ENCODE measurements at regions not wholly inside any gene's neighbourhood (a gene's known extent, or its start where the extent isn't known, plus 50 kb on each side); places are given as distances from the start of the nearest gene placed in this dataset.

GRCh38 chr4:187109636-187110035 lies 386.0 kb upstream of the FAT1 start:
- DNase-seq (no peak), ATAC-seq (no peak)
- no peaks in the 10 kb centered on the region for H3K9me3 ChIP-seq
- intact Hi-C loops (cut with DNase I, micrococcal nuclease) = no loop called here
- no peak overlapping the region for H3K4me3 ChIP-seq
- no peaks in the 10 kb centered on the region for H3K36me3 ChIP-seq (ENCODE audit: low read depth)
- H3K4me1 ChIP-seq (ENCODE audit: low read depth) = no peaks in the 10 kb centered on the region
- TF ChIP-seq CTCF (IDR thresholded peaks at IDR 0.05) = no peak

- no peak for TF ChIP-seq CTCF (IDR thresholded peaks at IDR 0.05)
- H3K36me3 ChIP-seq (ENCODE audit: low read depth) = no peaks in the 10 kb centered on the region
- no peak overlapping the region for H3K4me3 ChIP-seq
- ATAC-seq (no peak), DNase-seq (no peak)
- intact Hi-C loops (cut with DNase I, micrococcal nuclease) = no loop called here
- no peaks in the 10 kb centered on the region for H3K9me3 ChIP-seq
- H3K4me1 ChIP-seq (ENCODE audit: low read depth) = no peaks in the 10 kb centered on the region
Observed at GRCh38 chr4:187118166-187118565, 394.5 kb upstream of the FAT1 start.

DNA sequence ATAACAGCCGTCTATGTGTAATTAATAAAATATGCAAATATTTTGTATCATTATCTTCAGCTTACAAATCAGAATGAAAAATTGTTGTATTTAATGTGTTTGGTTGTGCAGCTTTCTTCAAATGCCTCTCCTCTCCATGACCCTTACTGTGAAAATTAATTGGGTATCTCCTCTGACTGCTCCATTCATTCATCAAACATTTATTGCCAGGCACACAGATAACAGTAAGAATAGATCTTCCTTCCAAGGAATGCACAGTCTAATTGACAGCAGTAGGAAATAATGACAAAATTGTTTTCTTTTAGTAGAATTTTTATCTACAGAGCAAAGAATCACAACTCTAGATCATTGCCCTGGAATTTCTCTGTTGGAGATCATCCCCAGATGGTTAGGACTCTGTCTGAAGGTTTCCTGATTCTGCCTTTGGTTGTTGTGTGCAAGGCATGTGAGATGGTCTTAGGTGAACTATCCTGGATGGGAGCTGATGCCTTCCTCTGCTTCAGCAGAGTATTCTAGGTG lies 395.0 kb upstream of the FAT1 start:
- ATAC-seq (no peak), DNase-seq (no peak)
- no peaks in the 10 kb centered on the region for H3K9me3 ChIP-seq
- no peaks in the 10 kb centered on the region for H3K4me1 ChIP-seq (ENCODE audit: low read depth)
- no peaks in the 10 kb centered on the region for H3K36me3 ChIP-seq (ENCODE audit: low read depth)
- intact Hi-C loops (cut with DNase I, micrococcal nuclease) = no loop called here
- H3K4me3 ChIP-seq = no peak overlapping the region
- no peak for TF ChIP-seq CTCF (IDR thresholded peaks at IDR 0.05)

- intact Hi-C loops (cut with DNase I, micrococcal nuclease) = no loop called here
- no peak for TF ChIP-seq CTCF (IDR thresholded peaks at IDR 0.05)
- no peak overlapping the region for H3K4me3 ChIP-seq
- no peaks in the 10 kb centered on the region for H3K4me1 ChIP-seq (ENCODE audit: low read depth)
- H3K36me3 ChIP-seq (ENCODE audit: low read depth) = no peaks in the 10 kb centered on the region
- DNase-seq = no peak
- H3K9me3 ChIP-seq = no peaks in the 10 kb centered on the region
- no peak for ATAC-seq
Observed at GRCh38 chr4:187124331-187124730, 400.7 kb upstream of the FAT1 start.

- ATAC-seq (no peak), DNase-seq (no peak)
- intact Hi-C loops (cut with DNase I, micrococcal nuclease) = no loop called here
- no peak overlapping the region for H3K4me3 ChIP-seq
- H3K4me1 ChIP-seq (ENCODE audit: low read depth) = no peaks in the 10 kb centered on the region
- H3K9me3 ChIP-seq = no peaks in the 10 kb centered on the region
- TF ChIP-seq CTCF (IDR thresholded peaks at IDR 0.05) = no peak
- no peaks in the 10 kb centered on the region for H3K36me3 ChIP-seq (ENCODE audit: low read depth)
Observed at GRCh38 chr4:187125062-187125461, 401.4 kb upstream of the FAT1 start.

- no peak for TF ChIP-seq CTCF (IDR thresholded peaks at IDR 0.05)
- DNase-seq (no peak), ATAC-seq (no peak)
- no peak overlapping the region for H3K4me3 ChIP-seq
- intact Hi-C loops (cut with DNase I, micrococcal nuclease) = no loop called here
- no peaks in the 10 kb centered on the region for H3K9me3 ChIP-seq
- H3K36me3 ChIP-seq (ENCODE audit: low read depth) = no peaks in the 10 kb centered on the region
- no peaks in the 10 kb centered on the region for H3K4me1 ChIP-seq (ENCODE audit: low read depth)
Observed at GRCh38 chr4:187127456-187127855, 403.8 kb upstream of the FAT1 start.
